Endothelial cell of umbilical vein (primary cell): ENCODE measurements at regions not wholly inside any gene's neighbourhood (a gene's known extent, or its start where the extent isn't known, plus 50 kb on each side); places are given as distances from the start of the nearest gene placed in this dataset.

ENCODE experiments used
- EZH2 ChIP-seq: IDR thresholded peaks from 2 replicates; pipeline ENCODE4 v1.6.1; 2012; ENCODE audit warnings: borderline replicate concordance, low read depth, mild to moderate bottlenecking, moderate library complexity, low read length, inconsistent platforms; ENCODE audit not compliant: severe bottlenecking
- JUN ChIP-seq: IDR thresholded peaks from 2 replicates; pipeline ENCODE4 v1.6.1; 2011; ENCODE audit warnings: borderline replicate concordance, low read depth; ENCODE audit not compliant: insufficient read length, insufficient read depth
- MYC ChIP-seq: IDR thresholded peaks from one replicate; pipeline ENCODE4 v1.6.1; 2011; ENCODE audit warnings: mild to moderate bottlenecking, low read depth, low read length
- POLR2A ChIP-seq: IDR thresholded peaks from 2 replicates; pipeline ENCODE4 v1.6.1; 2012; ENCODE audit warnings: low read depth, mild to moderate bottlenecking, control low read depth, low read length
- POLR2AphosphoS5 ChIP-seq: IDR thresholded peaks from 2 replicates; pipeline ENCODE4 v1.6.1; 2012; ENCODE audit warnings: low read depth, mild to moderate bottlenecking, control low read depth, low read length, moderate library complexity; ENCODE audit not compliant: insufficient read depth
- TF ChIP-seq, protein P1 (sequence below), 2 donors: IDR thresholded peaks; 1 replicate in 1 of 2; 2 replicates in 1 of 2; pipeline ENCODE4 v1.5.1; 2011; ENCODE audit warnings: low read length in 2 of 2, mild to moderate bottlenecking in 2 of 2, moderate library complexity in 2 of 2, control low read depth in 1 of 2, inconsistent platforms in 1 of 2, low read depth in 1 of 2; ENCODE audit not compliant: insufficient read depth in 1 of 2; ENCODE audit errors: extremely low read depth in 1 of 2
- TF ChIP-seq, protein P2 (sequence below): IDR thresholded peaks from 2 replicates; pipeline ENCODE4 v1.6.1; 2011; ENCODE audit not compliant: insufficient read depth, insufficient read length

DNA sequence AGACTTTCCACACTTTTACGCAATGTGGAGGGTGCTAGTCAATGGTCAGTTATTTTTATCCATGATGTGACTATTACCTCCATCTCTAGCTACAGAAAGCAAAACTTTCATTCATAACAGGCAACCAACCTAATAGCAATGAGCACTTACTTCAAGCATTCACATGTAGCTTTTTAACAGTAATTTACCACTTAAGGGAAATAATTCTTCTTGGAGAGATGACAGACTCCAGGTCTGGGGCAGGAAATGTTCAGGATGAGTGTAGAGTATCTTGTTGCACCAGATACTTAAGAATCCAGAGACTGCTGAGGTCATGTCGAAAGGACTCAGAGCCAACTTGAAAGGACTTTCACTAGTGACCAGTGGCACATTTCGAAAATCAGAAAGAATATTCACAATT, 347.6 kb downstream of the CHRM3 start:
- TF ChIP-seq, protein P1, sequence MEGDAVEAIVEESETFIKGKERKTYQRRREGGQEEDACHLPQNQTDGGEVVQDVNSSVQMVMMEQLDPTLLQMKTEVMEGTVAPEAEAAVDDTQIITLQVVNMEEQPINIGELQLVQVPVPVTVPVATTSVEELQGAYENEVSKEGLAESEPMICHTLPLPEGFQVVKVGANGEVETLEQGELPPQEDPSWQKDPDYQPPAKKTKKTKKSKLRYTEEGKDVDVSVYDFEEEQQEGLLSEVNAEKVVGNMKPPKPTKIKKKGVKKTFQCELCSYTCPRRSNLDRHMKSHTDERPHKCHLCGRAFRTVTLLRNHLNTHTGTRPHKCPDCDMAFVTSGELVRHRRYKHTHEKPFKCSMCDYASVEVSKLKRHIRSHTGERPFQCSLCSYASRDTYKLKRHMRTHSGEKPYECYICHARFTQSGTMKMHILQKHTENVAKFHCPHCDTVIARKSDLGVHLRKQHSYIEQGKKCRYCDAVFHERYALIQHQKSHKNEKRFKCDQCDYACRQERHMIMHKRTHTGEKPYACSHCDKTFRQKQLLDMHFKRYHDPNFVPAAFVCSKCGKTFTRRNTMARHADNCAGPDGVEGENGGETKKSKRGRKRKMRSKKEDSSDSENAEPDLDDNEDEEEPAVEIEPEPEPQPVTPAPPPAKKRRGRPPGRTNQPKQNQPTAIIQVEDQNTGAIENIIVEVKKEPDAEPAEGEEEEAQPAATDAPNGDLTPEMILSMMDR (IDR thresholded peaks at IDR 0.05; ENCODE audit: extremely low read depth in 1 of 2, insufficient read depth in 1 of 2, low read depth in 1 of 2, low read length in 2 of 2), result no peak
- TF ChIP-seq, protein P2, sequence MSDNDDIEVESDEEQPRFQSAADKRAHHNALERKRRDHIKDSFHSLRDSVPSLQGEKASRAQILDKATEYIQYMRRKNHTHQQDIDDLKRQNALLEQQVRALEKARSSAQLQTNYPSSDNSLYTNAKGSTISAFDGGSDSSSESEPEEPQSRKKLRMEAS, result no peak
- no peak for TF ChIP-seq EZH2
- TF ChIP-seq POLR2AphosphoS5, result no peak
- TF ChIP-seq POLR2A, result no peak
- no peak for TF ChIP-seq JUN
- TF ChIP-seq MYC, result no peak
